ENCODE measurements at regions not wholly inside any gene's neighbourhood (a gene's known extent, or its start where the extent isn't known, plus 50 kb on each side); places are given as distances from the start of the nearest gene placed in this dataset.

- TF ChIP-seq SMARCA5 (IDR thresholded peaks at IDR 0.05) (no peak), SUPT20H (IDR thresholded peaks at IDR 0.05; ENCODE audit: borderline replicate concordance, control insufficient read depth, low read depth, low read length) (no peak), CUX1 (IDR thresholded peaks at IDR 0.05; ENCODE audit: insufficient replicate concordance, low read depth, low read length) (no peak), PRDM15 (CRISPR knock-in tag; IDR thresholded peaks at IDR 0.05) (no peak), NKRF (conservative IDR thresholded peaks at IDR 0.05) (no peak)
These were observed 278.3 kb downstream of the RAP2B start (continued) for GRCh38 chr3:153440311-153440710.

Data from GM12878 (cell line).